HCEC 1CT (cell line): ENCODE measurements at regions not wholly inside any gene's neighbourhood (a gene's known extent, or its start where the extent isn't known, plus 50 kb on each side); places are given as distances from the start of the nearest gene placed in this dataset.
"Not testable (repeated sequence)": the region's sequence is repeated elsewhere in the genome, so short reads cannot be mapped to it uniquely, and the experiment has no call there.

Experiments
- DNase-seq: peaks from one replicate; pipeline ENCODE4 v3.0.0-alpha.2; 2017

- peak; percentile 29 for DNase-seq
Observed at GRCh38 chr7:67484244-67484751, 487.7 kb downstream of the TYW1 start.

- no peak for DNase-seq
Observed at GRCh38 chr7:67486401-67486800, 489.8 kb downstream of the TYW1 start.

GRCh38 chr7:67487316-67487715, 490.7 kb downstream of the TYW1 start:
- DNase-seq: no peak

- no peak for DNase-seq
Observed at GRCh38 chr7:67489881-67490280, 493.2 kb downstream of the TYW1 start.

- no peak for DNase-seq
Observed at GRCh38 chr7:67493366-67493765, 496.7 kb downstream of the TYW1 start.

GRCh38 chr7:67496589-67496988, 500.0 kb downstream of the TYW1 start:
- DNase-seq: no peak

- DNase-seq: not testable (repeated sequence)
Observed at GRCh38 chr7:67497914-67498313, 501.3 kb downstream of the TYW1 start.

- DNase-seq: no peak
Observed at GRCh38 chr7:67502929-67503328, 506.3 kb downstream of the TYW1 start.

- no peak for DNase-seq
Observed at GRCh38 chr7:67505449-67505848, 508.8 kb downstream of the TYW1 start.

GRCh38 chr7:67512481-67512880, 515.8 kb downstream of the TYW1 start:
- DNase-seq: no peak

GRCh38 chr7:67518580-67518979, 521.9 kb downstream of the TYW1 start:
- no peak for DNase-seq

- no peak for DNase-seq
Observed at GRCh38 chr7:67519171-67519570, 522.5 kb downstream of the TYW1 start.

GRCh38 chr7:67522504-67522903, 525.9 kb downstream of the TYW1 start:
- no peak for DNase-seq

GRCh38 chr7:67523713-67524112, 527.1 kb downstream of the TYW1 start:
- no peak for DNase-seq

- DNase-seq: no peak
Observed at GRCh38 chr7:67525588-67525987, 529.0 kb downstream of the TYW1 start.

- no peak for DNase-seq
Observed at GRCh38 chr7:67535241-67535989, 538.8 kb downstream of the TYW1 start.

- no peak for DNase-seq
Observed at GRCh38 chr7:67542916-67543315, 546.3 kb downstream of the TYW1 start.

GRCh38 chr7:67547183-67547907, 550.7 kb downstream of the TYW1 start:
- DNase-seq: no peak

- no peak for DNase-seq
Observed at GRCh38 chr7:67549126-67549525, 552.5 kb downstream of the TYW1 start.

GRCh38 chr7:67550801-67551436, 554.3 kb downstream of the TYW1 start:
- no peak for DNase-seq

GRCh38 chr7:67552738-67553137, 556.1 kb downstream of the TYW1 start:
- no peak for DNase-seq

- no peak for DNase-seq
Observed at GRCh38 chr7:67553378-67553777, 556.7 kb downstream of the TYW1 start.

- no peak for DNase-seq
Observed at GRCh38 chr7:67554986-67555385, 558.4 kb downstream of the TYW1 start.

GRCh38 chr7:67564959-67565358, 568.3 kb downstream of the TYW1 start:
- DNase-seq: no peak
